Lower leg skin (tissue), 4 donors: ENCODE measurements at regions not wholly inside any gene's neighbourhood (a gene's known extent, or its start where the extent isn't known, plus 50 kb on each side); places are given as distances from the start of the nearest gene placed in this dataset.

ENCODE experiments used
- DNase-seq, 2 donors: peaks; one replicate each; pipeline ENCODE4 v3.0.0-alpha.2; 2019; ENCODE audit warnings: low spot score in 2 of 2
- H3K4me3 ChIP-seq: fragments of 200-600 bp; sonication (generic); 2 replicates; pipeline ENCODE4 v1.5.1; 2017; ENCODE audit warnings: mild to moderate bottlenecking, low read depth; ENCODE audit not compliant: poor library complexity, severe bottlenecking
- CTCF ChIP-seq, 3 donors: fragments of 450-650 bp; IDR thresholded peaks; one replicate each; pipeline ENCODE4 v1.5.1; 2016; ENCODE audit warnings: antibody characterized with exemption in 3 of 3, mild to moderate bottlenecking in 3 of 3, moderate library complexity in 2 of 3
- POLR2A ChIP-seq, 2 donors: fragments of 450-650 bp; IDR thresholded peaks; one replicate each; pipeline ENCODE4 v1.6.1; 2016 to 2017; ENCODE audit warnings: antibody characterized with exemption in 2 of 2, mild to moderate bottlenecking in 1 of 2, moderate library complexity in 1 of 2
- WGBS, 2 donors: methylation state at CpG; one replicate each; pipeline ENCODE4 v1.1.5; 2018; 5-methylcytosine and 5-hydroxymethylcytosine counted together
- intact Hi-C: fragments of 100-400 bp; cut with DNase I; formaldehyde crosslinking; loops from one replicate; pipeline ENCODE4 v1.15.0; 2023; ENCODE audit warnings: low total_unique reads

GRCh38 chr1:83015163-83015562, 983.8 kb downstream of the TTLL7 start:
- WGBS, 2 donors = 74 to 85% methylated on average over 2 of the region's 2 CpGs
- no peak for DNase-seq
- intact Hi-C loops = no loop called here
- TF ChIP-seq CTCF (IDR thresholded peaks at IDR 0.05) = no peak
- TF ChIP-seq POLR2A (IDR thresholded peaks at IDR 0.05) = no peak
- H3K4me3 ChIP-seq = no peak overlapping the region

- TF ChIP-seq CTCF (IDR thresholded peaks at IDR 0.05) = no peak
- TF ChIP-seq POLR2A (IDR thresholded peaks at IDR 0.05) = no peak
- H3K4me3 ChIP-seq = no peak overlapping the region
- intact Hi-C loops = no loop called here
These were observed 986.0 kb downstream of the TTLL7 start for GRCh38 chr1:83012950-83013349.

GRCh38 chr1:83011265-83011664, 987.7 kb downstream of the TTLL7 start:
- no peak overlapping the region for H3K4me3 ChIP-seq
- DNase-seq = no peak
- intact Hi-C loops = no loop called here
- 54 to 56% methylated on average over 1 of the region's 1 CpG for WGBS, 2 donors
- TF ChIP-seq POLR2A (IDR thresholded peaks at IDR 0.05) = no peak
- TF ChIP-seq CTCF (IDR thresholded peaks at IDR 0.05) = no peak

More at GRCh38 chr1:83012950-83013349, 986.0 kb downstream of the TTLL7 start:
- DNase-seq = no peak

GRCh38 chr1:83006271-83006670, 992.7 kb downstream of the TTLL7 start:
- no peak for DNase-seq
- intact Hi-C loops = no loop called here
- WGBS, 2 donors = 90 to 93% methylated on average over 3 of the region's 3 CpGs

GRCh38 chr1:83000286-83000685, 998.6 kb downstream of the TTLL7 start:
- intact Hi-C loops = no loop called here
- 74 to 87% methylated on average over 4 of the region's 4 CpGs for WGBS, 2 donors
- no peak for TF ChIP-seq CTCF (IDR thresholded peaks at IDR 0.05)
- no peak for TF ChIP-seq POLR2A (IDR thresholded peaks at IDR 0.05)
- H3K4me3 ChIP-seq = no peak overlapping the region
- DNase-seq = no peak

More at GRCh38 chr1:83006271-83006670, 992.7 kb downstream of the TTLL7 start:
- H3K4me3 ChIP-seq = no peak overlapping the region
- TF ChIP-seq CTCF (IDR thresholded peaks at IDR 0.05) = no peak
- no peak for TF ChIP-seq POLR2A (IDR thresholded peaks at IDR 0.05)

- whole genome bisulfite sequencing, 2 donors = 76% methylated on average over 2 of the region's 2 CpGs
- no peak for DNase-seq
- TF ChIP-seq CTCF (IDR thresholded peaks at IDR 0.05) (no peak), POLR2A (IDR thresholded peaks at IDR 0.05) (no peak)
- intact Hi-C loops = no loop called here
- no peak overlapping the region for H3K4me3 ChIP-seq
These were observed 1003.0 kb downstream of the TTLL7 start for GRCh38 chr1:82995951-82996350.
